GM18511 (cell line): ENCODE measurements at regions not wholly inside any gene's neighbourhood (a gene's known extent, or its start where the extent isn't known, plus 50 kb on each side); places are given as distances from the start of the nearest gene placed in this dataset.

Experiments used
- ATAC-seq: cut with Tn5 transposase; IDR thresholded peaks from one replicate; pipeline ENCODE4 v1.9.1; 2021; ENCODE audit warnings: mild to moderate bottlenecking, moderate library complexity; ENCODE audit not compliant: unreplicated experiment

- ATAC-seq = no peak
Measured at GRCh38 chr1:198860371-198860770, 221.5 kb downstream of the PTPRC start.

GRCh38 chr1:198861636-198862035 lies 222.8 kb downstream of the PTPRC start:
- ATAC-seq = no peak

GRCh38 chr1:198864695-198865094 lies 225.9 kb downstream of the PTPRC start:
- ATAC-seq = no peak

GRCh38 chr1:198865319-198865718 lies 226.5 kb downstream of the PTPRC start:
- no peak for ATAC-seq

GRCh38 chr1:198867182-198867581 lies 228.3 kb downstream of the PTPRC start:
- ATAC-seq = no peak

- no peak for ATAC-seq
Measured at GRCh38 chr1:198873696-198874230, 234.9 kb downstream of the PTPRC start.

GRCh38 chr1:198876371-198876871 lies 237.6 kb downstream of the PTPRC start:
- ATAC-seq = no peak

GRCh38 chr1:198878566-198878965 lies 239.7 kb downstream of the PTPRC start:
- no peak for ATAC-seq

GRCh38 chr1:198879711-198880306 lies 241.0 kb downstream of the PTPRC start:
- ATAC-seq = no peak

- no peak for ATAC-seq
Measured at GRCh38 chr1:198880397-198880796, 241.6 kb downstream of the PTPRC start.

- ATAC-seq = no peak
Measured at GRCh38 chr1:198880818-198881597, 242.2 kb downstream of the PTPRC start.

GRCh38 chr1:198883184-198883583 lies 244.3 kb downstream of the PTPRC start:
- no peak for ATAC-seq

GRCh38 chr1:198887866-198888265 lies 249.0 kb downstream of the PTPRC start:
- ATAC-seq = no peak

- no peak for ATAC-seq
Measured at GRCh38 chr1:198888379-198888943, 249.6 kb downstream of the PTPRC start.

- no peak for ATAC-seq
Measured at GRCh38 chr1:198889101-198889500, 250.3 kb downstream of the PTPRC start.

- ATAC-seq = no peak
Measured at GRCh38 chr1:198889749-198890148, 250.9 kb downstream of the PTPRC start.

GRCh38 chr1:198890214-198890930 lies 251.5 kb downstream of the PTPRC start:
- ATAC-seq = no peak

GRCh38 chr1:198892065-198892464 lies 253.2 kb downstream of the PTPRC start:
- ATAC-seq = no peak

- no peak for ATAC-seq
Measured at GRCh38 chr1:198893141-198893540, 254.3 kb downstream of the PTPRC start.

- no peak for ATAC-seq
Measured at GRCh38 chr1:198893763-198894444, 255.1 kb downstream of the PTPRC start.

GRCh38 chr1:198901266-198901665 lies 262.4 kb downstream of the PTPRC start:
- ATAC-seq = no peak
